ENCODE measurements at regions not wholly inside any gene's neighbourhood (a gene's known extent, or its start where the extent isn't known, plus 50 kb on each side); places are given as distances from the start of the nearest gene placed in this dataset.

GRCh38 chr1:198472997-198473396, 67.5 kb downstream of the ATP6V1G3 start:
- DNase-seq = no peak

DNA sequence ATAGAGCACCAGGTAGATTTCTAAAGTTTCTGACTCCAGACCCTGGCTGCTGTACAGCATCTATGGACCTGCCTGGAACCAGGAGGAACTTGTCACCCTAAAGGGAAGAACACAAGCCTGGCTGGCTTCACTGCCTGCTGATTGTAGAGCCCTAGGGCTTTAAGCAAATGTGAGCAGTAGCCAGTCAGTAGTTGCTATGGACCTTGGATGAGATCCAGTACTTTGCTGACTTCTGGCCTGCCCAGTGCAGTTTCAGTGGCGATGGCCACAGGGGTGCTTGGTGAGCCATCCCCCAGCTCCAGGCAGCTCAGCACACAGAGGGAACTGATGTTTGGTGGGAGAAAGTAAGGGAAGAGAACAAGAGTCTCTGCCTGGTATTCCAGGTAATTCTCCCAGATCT, 68.4 kb downstream of the ATP6V1G3 start:
- DNase-seq = no peak

DNA sequence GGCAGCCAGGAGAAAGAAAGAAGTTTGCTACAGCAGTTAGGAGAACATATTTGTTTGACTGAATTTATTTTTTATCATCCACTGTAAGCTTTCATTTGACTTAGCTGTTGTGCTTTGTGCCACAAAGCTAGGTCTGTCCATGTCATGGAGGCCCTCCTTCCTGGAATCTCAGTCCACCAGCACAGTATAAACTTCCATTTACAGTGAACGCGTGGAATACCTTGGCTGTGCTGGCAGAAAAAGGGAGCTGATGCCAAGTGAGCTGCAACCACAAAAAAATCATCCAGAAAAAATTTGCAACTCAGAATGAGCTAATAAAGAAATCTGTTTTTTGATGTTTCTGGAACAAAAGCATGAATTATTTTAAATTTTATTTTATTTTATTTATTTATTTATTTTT, 72.6 kb downstream of the ATP6V1G3 start:
- no peak for DNase-seq

GRCh38 chr1:198467342-198467741, 73.1 kb downstream of the ATP6V1G3 start:
- DNase-seq = no peak

DNA sequence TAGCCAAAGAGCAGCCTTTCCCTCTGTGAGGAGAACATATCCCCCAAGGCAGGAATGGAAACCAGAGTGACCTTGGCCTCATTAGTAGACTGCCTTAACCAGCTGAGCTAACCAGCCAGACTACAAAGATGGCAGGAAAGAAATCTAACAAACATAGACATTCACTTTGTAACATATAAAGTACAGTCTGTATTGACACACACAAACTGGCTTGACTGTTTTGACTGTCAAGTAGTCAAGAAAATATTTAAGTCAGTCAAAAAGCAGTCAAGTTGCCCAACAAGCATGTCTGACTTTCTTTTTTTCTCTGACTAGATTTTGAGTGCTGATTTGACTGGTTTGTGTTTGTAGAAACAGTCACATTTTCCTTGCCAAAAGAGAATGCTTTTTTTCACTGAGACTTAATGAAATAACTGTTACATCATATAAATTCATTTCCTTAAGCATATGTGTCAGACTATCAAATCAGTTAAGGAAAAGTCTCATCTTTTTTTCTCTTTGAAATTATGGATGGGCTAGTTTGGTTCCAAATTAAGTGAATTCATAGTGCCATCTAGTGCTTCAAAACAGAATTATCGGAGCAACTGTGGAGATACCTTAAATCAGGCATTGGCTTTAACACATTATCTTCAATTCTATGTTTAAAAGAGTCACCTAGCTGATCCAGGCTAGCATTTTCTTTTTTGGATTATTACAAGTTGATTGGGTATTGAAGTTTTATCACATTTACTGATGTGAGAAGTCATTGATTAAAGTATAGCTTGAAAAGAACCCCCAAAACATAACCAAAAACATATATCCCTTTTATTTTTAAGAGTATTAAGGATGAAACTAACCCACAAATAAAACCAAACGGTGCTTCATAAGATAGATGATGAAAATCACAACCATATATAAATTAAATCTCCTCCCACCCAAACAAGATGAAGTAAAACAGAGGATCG, 75.0 kb downstream of the ATP6V1G3 start:
- DNase-seq = peak in 1 of 2 experiments; percentile 37

DNA sequence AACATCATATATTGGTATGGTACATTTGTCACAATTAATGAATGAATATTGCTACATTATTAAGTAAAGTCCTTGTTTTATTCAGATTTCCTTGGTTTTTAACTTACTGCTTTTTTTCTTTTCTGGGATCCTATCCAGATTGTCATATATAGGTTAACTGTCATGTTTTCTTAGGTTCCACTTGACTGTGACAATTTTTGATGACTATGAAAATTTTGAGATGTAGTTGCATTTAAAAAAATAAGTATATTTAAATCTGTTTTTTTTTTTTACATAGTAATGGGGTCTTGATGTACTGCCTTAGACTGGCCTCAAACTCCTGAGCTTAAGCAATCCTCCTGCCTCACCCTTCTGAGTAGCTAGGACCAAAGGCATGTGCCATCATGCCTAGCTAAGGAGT, 76.8 kb downstream of the ATP6V1G3 start:
- DNase-seq = no peak

DNA sequence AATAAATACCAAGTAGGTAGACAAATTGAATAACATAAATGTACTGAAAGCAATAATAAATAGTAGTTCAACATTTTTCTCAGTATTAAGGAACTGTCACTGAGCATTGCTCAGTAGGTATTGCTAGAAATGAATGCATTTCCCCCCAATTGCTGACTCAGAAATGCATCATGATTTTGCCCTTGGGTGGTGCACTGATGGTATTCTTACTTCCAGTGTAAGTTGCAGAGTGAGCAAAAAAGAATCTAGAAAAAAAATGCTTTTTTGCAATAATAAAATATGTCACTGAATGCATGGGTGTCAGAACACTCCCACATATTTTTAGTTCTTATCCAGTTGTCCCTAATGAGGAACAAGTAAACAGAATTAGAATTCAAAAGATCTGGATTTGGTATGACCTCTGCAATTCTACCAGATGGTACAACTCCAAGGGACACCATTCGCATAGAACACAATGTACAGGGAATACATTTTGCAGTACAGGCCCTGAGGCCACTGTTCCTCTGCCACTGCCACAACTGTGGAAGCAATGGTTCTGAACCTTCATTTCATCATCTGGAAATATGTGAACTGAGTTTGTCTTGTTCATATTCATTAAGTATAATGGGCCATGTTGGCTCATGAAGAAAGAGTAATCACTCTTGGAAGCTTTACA, 78.0 kb downstream of the ATP6V1G3 start:
- DNase-seq = no peak

GRCh38 chr1:198455966-198456365, 84.5 kb downstream of the ATP6V1G3 start:
- DNase-seq = no peak

- DNase-seq = no peak
These were observed 90.6 kb downstream of the ATP6V1G3 start for GRCh38 chr1:198449727-198450433.

DNA sequence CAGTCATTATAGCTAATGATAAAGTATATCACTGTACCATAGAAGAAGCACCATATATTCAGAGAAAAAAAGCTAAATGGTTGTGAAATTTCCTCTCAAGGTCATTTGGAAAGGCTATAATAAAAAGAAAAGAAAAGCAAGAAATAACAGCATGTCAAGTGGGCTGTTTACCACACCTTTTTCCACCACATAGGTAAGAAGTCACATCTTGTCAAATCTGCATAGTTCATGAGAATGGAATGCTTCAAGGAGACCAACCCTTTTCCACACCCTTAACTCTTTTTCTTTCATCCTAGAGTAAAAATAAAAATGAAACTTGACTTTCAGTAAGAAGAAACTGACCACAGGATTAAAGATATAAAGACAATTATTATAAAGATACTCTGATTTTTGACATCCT, 91.2 kb downstream of the ATP6V1G3 start:
- DNase-seq = no peak

DNA sequence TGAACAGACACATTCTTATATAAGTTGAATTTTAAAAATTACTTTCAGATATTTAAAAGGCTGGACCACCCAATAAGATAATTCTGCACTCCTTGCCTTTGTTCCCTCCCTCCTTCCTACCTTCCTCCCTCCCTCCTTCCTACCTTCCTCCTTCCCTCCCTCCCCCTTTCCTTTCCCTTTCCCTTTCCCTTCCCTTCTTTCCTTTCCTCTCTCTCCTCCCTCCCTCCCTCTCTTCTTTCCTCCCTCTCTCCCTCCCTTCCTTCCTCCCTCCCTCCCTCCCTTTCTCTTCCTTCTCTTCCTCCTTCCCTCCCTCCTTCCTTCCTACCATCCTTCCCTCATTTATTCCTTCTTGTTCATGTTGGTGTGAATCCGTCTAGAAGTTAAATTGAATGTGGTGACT, 93.0 kb downstream of the ATP6V1G3 start:
- DNase-seq = no peak

DNA sequence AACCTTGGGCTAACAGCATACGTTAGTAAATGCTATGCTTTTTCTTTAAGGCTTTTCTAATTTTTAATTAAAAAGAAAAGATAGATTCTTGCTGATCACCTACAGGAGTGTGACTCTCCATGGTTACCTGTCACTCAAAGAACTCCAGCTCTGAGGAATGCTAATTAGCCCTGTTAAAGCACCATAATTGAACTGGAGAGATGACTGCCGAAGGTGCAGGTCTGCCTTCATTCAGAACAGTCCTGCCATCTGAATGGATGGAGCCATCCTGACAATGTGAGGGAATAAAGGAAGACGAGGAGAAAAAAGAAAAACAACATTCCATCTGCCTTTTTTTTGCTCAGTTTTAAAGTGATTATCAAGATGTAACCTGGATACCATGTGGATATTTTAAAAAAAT, 94.6 kb downstream of the ATP6V1G3 start:
- no peak for DNase-seq

DNA sequence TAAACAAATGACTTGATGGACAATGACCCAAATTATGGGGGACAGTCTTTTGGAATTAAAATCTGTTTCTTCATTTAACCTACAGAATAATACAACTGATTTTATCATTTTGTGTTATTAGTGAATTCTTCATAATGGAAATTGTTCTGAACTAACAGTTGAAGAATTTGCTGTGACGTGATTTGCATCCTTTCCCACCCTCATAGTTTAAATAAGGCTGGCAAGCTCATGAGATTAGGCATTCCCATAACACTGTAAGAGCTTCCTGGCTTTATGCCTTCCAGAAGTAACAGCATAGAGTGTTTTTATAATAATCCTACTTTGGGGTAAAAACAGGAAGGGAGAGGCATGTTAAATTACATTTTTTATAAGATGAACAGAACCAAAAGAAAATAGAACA, 95.7 kb downstream of the ATP6V1G3 start:
- DNase-seq = no peak

- no peak for DNase-seq
These were observed 96.9 kb downstream of the ATP6V1G3 start for GRCh38 chr1:198443365-198444233.

- DNase-seq = no peak
These were observed 99.6 kb downstream of the ATP6V1G3 start for GRCh38 chr1:198440842-198441241.

GRCh38 chr1:198437332-198437731, 103.1 kb downstream of the ATP6V1G3 start:
- DNase-seq = no peak

DNA sequence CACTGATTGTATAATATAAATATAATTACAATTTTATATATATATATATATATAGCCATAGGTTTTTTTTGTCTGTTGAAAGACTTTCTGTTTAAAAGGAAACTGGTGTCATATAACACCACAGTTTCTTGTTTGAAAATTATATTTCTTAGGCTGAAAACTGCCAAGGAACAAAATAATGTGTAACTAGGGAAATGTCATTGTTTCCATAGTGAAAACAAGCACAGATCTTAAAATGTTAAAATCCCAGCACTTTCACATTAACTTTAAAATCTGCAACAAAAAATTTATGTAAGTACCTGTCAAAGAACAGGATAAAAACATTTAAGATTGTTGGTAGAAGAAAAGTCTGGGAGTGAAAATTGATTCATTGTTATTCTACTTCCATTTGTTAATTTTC, 104.2 kb downstream of the ATP6V1G3 start:
- no peak for DNase-seq

DNA sequence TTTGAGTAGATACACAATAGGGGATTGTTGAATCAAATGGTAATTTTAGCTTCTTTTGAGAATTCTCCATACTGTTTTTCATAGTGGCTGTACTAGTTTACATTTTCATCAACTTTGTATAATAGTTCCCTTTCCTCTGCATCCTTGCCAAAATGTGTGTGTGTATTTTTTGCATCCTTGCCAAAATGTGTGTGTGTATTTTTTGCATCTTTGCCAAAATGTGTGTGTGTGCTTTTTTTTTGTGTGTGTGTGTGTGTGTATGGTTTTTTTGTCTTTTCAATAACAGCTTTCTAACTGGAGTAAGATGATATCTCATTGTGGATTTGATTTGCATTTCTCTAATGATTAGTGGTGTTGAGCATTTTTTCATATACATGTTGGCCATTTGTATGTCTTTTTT, 105.4 kb downstream of the ATP6V1G3 start:
- DNase-seq = no peak

DNA sequence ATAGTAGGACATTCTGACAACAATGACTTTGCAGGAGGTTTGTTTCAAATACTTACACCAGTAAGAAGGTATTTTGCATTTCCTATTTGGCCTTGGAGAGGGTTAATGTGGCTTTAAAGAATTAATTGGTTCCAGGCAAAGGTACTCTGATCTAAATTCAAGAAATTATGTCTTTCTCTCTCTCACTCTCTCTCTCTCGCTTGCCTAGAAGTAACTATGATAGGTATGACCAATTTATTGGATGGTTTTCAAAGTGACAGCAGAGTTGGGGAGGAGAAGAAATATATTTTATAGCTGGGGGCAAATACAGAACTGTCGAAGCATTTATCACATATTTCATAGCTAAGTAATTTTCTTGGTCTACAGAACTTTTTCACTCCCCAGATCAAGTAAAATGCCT, 116.0 kb downstream of the ATP6V1G3 start:
- DNase-seq = no peak

- no peak for DNase-seq
These were observed 116.8 kb downstream of the ATP6V1G3 start for GRCh38 chr1:198423673-198424072.

GRCh38 chr1:198417039-198417438, 123.4 kb downstream of the ATP6V1G3 start:
- DNase-seq = no peak

DNA sequence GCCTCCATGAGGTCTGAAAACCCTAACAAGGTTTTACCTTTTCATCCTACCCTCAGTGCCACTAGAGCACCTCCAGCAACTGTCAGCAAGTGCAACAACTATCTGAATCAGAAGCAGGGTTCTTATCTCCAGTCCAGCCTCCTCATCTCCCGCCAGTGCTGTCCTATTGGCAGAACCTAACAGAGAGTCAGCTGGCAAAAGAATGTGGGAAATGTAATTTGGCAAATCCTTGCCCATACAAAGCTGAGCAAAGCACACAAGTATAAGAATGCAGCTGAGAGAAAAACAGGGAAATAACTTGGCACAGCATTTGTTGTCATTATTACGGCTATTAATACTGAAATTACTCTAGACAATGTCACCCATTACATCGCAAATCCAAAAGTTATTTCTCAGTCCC, 124.2 kb downstream of the ATP6V1G3 start:
- DNase-seq = no peak

DNA sequence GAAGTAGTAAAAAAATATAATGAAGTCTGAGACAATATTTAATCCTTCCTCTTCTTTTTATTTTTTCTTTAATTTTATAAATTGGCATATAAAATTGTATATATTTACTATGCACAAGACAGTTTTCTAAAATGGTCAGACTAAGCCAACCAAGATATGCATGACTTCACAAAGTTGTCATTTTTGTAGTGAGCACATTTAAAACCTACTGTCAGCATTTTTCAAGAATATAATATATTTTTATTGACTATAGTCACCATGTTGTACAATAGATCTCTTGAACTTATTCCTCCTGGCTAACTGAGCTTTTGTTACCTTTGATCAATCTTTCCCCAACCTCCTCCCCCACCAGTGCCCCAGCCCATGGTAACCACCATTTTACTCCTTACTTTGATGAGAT, 129.2 kb downstream of the ATP6V1G3 start:
- no peak for DNase-seq

All from NCI-H524 (cell line).